Stimulated activated CD4-positive, alpha-beta T cell treated with anti-CD3 and anti-CD28 coated beads, Interleukin-15, amount 100 ng/mL, for 24 hours (primary cell): ENCODE measurements at regions not wholly inside any gene's neighbourhood (a gene's known extent, or its start where the extent isn't known, plus 50 kb on each side); places are given as distances from the start of the nearest gene placed in this dataset.

Experiments
- DNase-seq: peaks from one replicate; pipeline ENCODE4 v3.0.0-alpha.2; 2020

GRCh38 chr2:49298230-49298629, 143.9 kb upstream of the FSHR start:
- no peak for DNase-seq

DNA sequence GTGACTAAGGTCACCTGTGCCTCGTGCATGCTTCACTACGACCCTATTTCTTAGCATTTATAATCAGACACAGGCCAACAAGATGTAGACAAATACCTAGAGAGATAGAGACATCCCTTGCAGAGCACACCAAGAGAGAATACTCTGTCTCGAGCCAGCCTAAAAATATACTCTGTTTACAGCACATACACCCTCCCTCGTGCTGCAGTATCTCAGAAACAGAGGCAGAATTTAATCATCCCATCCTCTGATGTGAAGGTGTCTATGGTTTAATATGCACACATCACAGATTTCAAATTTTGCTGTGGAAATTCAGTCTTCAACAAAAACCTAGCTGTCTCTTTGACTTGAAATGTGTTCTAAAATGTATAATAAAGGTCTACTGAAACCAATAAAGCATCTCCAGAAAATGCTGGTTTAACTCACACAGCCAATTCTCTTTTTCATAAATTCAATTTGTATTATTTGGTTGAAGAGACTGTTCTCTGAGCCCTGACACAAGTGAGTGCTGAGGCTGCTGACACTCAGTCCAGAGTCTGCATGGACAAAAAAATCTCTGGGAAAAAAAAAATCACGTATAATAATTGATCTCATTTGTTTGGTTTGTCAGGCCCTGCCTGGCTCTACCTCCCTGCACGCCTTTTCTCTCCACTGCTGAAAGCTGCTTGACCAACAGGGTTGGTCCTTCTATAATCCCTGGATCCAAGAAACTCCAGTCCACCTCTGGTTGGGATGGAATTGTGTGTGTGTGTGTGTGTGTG, 142.0 kb upstream of the FSHR start:
- DNase-seq = no peak

- no peak for DNase-seq
These were observed 139.9 kb upstream of the FSHR start for GRCh38 chr2:49294225-49294624.

- no peak for DNase-seq
These were observed 137.3 kb upstream of the FSHR start for GRCh38 chr2:49291619-49292018.

GRCh38 chr2:49289711-49290110, 135.4 kb upstream of the FSHR start:
- no peak for DNase-seq

GRCh38 chr2:49288902-49289700, 134.8 kb upstream of the FSHR start:
- no peak for DNase-seq

- DNase-seq = no peak
These were observed 133.9 kb upstream of the FSHR start for GRCh38 chr2:49288113-49288705.

GRCh38 chr2:49286726-49287125, 132.4 kb upstream of the FSHR start:
- DNase-seq = no peak

GRCh38 chr2:49286045-49286444, 131.7 kb upstream of the FSHR start:
- no peak for DNase-seq

GRCh38 chr2:49278561-49278960, 124.2 kb upstream of the FSHR start:
- DNase-seq = no peak

DNA sequence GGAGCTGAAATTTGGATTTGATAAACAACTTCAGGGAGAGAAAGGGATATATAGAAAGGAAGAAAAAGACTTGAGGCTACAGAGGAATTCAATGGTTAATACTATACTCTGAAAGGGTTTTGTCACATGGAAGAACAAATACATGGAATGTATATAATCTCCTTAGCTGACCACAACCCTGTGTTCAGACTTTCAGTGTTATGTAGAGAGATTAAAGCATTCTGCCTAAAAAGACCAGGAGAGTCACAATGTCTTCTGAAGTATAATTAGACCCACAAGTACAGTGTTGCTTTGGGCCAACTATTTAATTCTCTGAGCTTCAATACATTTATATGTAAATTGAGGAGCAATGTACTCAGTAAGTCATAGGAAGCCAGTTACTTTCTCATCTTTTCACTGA, 123.8 kb upstream of the FSHR start:
- no peak for DNase-seq

- no peak for DNase-seq
These were observed 116.8 kb upstream of the FSHR start for GRCh38 chr2:49271060-49271606.

GRCh38 chr2:49270091-49270490, 115.8 kb upstream of the FSHR start:
- DNase-seq = no peak

DNA sequence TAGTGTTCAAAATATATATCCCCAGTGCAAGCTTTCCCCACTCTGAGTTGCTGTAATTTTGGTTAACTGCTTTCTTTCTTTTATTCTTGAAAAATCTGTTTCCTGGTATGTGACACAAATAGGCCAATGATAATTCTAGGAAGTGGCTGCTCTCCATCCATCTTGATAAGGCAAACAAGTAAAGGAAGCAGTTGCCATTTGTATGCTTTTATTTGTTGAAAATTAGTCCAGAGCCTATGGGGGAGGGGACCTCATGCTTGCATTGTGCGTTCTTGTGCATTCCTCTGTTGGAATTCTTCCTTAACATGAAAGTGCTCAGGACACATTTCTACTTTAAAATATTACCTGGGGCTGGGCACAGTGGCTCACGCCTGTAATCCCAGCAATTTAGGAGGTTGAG, 111.2 kb upstream of the FSHR start:
- DNase-seq = no peak

GRCh38 chr2:49262801-49263560, 108.7 kb upstream of the FSHR start:
- DNase-seq = no peak

GRCh38 chr2:49261781-49262180, 107.5 kb upstream of the FSHR start:
- no peak for DNase-seq

- no peak for DNase-seq
These were observed 106.7 kb upstream of the FSHR start for GRCh38 chr2:49260979-49261538.

DNA sequence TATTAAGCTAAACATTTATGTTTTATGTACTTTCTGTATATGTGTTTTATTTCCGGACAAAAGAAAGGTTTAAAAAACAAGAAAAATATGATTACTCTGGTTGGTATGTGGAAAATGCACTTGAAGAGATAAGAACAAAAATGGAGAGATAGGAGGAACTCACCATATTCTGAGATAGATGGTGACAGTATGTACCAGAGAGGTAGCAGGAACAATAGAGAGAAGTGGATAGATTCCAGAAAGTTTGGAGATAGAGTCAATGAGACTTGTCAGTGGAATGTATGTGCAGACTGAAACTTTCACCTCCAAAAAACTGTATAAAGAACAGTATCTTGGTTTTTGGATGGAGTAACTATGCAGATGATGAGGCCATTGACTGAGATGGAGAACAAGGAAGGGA, 105.6 kb upstream of the FSHR start:
- no peak for DNase-seq

DNA sequence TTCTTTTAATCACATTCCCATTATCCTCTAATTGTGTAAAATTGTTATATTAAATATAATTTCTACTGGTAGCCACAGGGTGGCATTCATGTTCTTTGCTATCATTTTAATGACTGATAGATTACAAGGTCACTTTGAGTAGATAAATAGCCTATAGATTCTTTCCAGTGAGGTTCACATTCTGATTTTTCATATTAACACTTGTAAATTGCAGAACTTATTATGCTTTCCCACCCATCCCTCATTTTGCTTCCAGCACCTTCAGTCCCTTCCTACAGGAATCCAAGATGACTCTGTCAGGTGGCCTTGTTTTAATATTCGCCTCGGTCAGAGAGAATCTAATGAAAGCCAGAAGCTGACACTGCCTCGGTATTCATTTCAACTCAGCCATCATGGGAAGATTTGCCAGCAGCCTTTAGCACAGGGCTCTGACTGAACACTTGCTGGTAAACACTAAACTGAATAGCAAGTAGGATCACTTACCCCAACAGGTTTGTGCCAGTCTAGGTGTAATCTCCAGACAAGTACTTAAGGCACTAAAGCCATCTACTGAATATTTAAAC, 101.2 kb upstream of the FSHR start:
- DNase-seq = no peak

DNA sequence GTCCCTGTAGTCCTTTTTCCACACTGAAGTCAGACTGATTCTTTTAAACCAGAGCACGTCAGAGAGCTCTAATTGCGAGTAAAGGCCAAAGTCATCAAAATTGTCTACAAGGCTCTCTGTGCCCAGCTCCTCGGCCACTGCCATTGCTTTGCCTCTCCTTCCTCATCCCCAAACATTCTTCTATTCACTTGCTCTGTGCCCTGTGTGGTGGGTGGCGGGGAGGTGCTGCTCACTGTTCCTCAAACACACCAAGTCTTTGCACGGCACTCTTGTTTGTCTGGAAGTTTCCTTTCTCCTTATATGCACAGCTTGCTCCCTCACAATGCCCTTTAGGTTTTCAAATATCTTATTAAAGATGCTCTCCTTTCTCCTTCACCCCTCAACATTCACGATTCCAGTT, 100.1 kb upstream of the FSHR start:
- DNase-seq = no peak

GRCh38 chr2:49251766-49252165, 97.5 kb upstream of the FSHR start:
- DNase-seq = no peak

- no peak for DNase-seq
These were observed 96.9 kb upstream of the FSHR start for GRCh38 chr2:49251251-49251650.
